ENCODE measurements at regions not wholly inside any gene's neighbourhood (a gene's known extent, or its start where the extent isn't known, plus 50 kb on each side); places are given as distances from the start of the nearest gene placed in this dataset.

DNA sequence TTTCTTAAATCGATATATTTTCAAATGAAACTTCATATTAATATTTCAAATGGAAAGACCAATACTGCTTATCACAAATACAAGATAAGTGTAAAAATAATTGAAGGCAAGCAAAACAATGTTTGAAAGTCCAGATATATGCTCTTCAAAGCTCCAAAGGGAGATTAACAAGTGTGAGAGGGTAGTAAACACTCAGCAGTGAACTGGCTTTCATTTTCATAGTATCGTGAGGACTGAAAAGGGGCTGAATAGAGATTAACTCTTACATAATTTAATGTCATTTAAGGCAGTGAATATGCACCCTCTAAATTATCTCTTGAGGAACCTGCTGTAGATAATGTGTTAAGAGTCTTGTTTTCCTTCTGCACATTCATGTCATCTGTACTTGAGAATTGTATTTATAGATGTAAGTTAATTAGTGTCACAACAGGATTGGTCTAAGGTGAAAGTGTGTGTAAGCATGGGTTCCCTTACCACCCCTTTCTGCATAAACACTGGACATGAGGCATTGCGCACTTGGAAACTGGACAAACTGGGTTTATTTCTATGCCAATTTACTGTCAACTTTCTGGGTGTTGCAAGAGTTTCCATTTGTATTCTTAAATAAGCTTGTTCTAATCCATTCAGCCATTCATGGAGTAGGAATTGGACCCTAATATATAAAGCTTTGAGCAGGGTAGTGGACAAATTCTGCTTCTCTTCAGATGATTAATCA is 76.7 kb upstream of the SESTD1 start:
- no peak for DNase-seq
- Mint-ChIP-seq H3K9me3 (ENCODE audit: unreplicated experiment) (no peaks in the 10 kb centered on the region), H3K27ac (ENCODE audit: unreplicated experiment) (no peak overlapping the region), H3K4me1 (ENCODE audit: low read depth, unreplicated experiment) (no peaks in the 10 kb centered on the region), H3K36me3 (ENCODE audit: unreplicated experiment) (no peaks in the 10 kb centered on the region), H3K27me3 (ENCODE audit: unreplicated experiment) (no peaks in the 10 kb centered on the region), H3K4me3 (ENCODE audit: unreplicated experiment) (no peak overlapping the region)
- TF ChIP-seq, protein P1, sequence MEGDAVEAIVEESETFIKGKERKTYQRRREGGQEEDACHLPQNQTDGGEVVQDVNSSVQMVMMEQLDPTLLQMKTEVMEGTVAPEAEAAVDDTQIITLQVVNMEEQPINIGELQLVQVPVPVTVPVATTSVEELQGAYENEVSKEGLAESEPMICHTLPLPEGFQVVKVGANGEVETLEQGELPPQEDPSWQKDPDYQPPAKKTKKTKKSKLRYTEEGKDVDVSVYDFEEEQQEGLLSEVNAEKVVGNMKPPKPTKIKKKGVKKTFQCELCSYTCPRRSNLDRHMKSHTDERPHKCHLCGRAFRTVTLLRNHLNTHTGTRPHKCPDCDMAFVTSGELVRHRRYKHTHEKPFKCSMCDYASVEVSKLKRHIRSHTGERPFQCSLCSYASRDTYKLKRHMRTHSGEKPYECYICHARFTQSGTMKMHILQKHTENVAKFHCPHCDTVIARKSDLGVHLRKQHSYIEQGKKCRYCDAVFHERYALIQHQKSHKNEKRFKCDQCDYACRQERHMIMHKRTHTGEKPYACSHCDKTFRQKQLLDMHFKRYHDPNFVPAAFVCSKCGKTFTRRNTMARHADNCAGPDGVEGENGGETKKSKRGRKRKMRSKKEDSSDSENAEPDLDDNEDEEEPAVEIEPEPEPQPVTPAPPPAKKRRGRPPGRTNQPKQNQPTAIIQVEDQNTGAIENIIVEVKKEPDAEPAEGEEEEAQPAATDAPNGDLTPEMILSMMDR (IDR thresholded peaks at IDR 0.05; ENCODE audit: partially characterized antibody, unreplicated experiment) = no peak

DNA sequence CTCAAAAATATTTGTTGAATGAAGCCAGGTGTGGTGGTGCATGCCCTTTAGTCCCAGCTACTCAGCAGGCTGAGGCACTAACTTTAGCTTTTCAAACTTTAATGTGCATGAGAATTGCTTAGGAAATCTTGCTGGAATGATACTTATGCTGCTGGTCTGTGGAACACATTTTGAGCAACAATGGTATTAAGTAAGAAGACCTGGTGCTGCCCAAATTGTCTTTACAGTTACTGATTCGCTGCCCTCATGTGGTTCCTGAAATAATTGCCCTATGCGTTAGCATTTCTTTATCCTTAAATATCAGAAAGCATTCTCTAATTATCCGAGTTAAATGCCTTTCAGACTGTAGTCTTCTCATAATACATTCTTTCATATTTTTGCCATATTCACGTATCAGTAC is 76.0 kb upstream of the SESTD1 start:
- TF ChIP-seq, protein P1 (IDR thresholded peaks at IDR 0.05; ENCODE audit: partially characterized antibody, unreplicated experiment) = no peak
- no peaks in the 10 kb centered on the region for H3K4me1 Mint-ChIP-seq (ENCODE audit: low read depth, unreplicated experiment)

DNA sequence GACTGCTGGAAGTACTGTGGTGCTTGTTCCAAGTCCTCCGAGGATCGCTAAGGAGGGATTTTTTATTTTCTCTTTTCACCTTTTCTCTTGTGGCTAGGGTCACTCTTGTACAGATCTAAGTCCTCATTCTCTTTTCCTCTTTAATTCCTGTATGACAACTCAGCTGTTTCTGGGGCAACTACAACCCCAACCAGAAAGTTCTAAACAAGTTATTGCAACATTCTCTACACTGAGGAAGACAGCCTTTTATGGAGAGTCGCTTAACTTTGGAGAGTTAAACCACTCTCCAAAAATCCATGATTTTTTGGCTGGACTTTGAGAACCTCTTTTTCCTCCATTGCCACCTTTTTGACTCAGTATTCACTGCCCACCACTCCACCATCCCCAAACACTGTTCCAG is 74.0 kb upstream of the SESTD1 start:
- H3K4me3 Mint-ChIP-seq (ENCODE audit: unreplicated experiment) = no peak overlapping the region
- H3K27me3 Mint-ChIP-seq (ENCODE audit: unreplicated experiment) = no peaks in the 10 kb centered on the region
- H3K9me3 Mint-ChIP-seq (ENCODE audit: unreplicated experiment) = no peaks in the 10 kb centered on the region
- no peak overlapping the region for H3K27ac Mint-ChIP-seq (ENCODE audit: unreplicated experiment)
- no peak for DNase-seq
- no peaks in the 10 kb centered on the region for H3K4me1 Mint-ChIP-seq (ENCODE audit: low read depth, unreplicated experiment)
- no peaks in the 10 kb centered on the region for H3K36me3 Mint-ChIP-seq (ENCODE audit: unreplicated experiment)
- TF ChIP-seq, protein P1 (IDR thresholded peaks at IDR 0.05; ENCODE audit: partially characterized antibody, unreplicated experiment) = no peak

More for the DNA sequence above, 76.0 kb upstream of the SESTD1 start:
- Mint-ChIP-seq H3K27me3 (ENCODE audit: unreplicated experiment) (no peaks in the 10 kb centered on the region), H3K27ac (ENCODE audit: unreplicated experiment) (no peak overlapping the region), H3K36me3 (ENCODE audit: unreplicated experiment) (no peaks in the 10 kb centered on the region), H3K4me3 (ENCODE audit: unreplicated experiment) (no peak overlapping the region), H3K9me3 (ENCODE audit: unreplicated experiment) (no peaks in the 10 kb centered on the region)
- DNase-seq = no peak

DNA sequence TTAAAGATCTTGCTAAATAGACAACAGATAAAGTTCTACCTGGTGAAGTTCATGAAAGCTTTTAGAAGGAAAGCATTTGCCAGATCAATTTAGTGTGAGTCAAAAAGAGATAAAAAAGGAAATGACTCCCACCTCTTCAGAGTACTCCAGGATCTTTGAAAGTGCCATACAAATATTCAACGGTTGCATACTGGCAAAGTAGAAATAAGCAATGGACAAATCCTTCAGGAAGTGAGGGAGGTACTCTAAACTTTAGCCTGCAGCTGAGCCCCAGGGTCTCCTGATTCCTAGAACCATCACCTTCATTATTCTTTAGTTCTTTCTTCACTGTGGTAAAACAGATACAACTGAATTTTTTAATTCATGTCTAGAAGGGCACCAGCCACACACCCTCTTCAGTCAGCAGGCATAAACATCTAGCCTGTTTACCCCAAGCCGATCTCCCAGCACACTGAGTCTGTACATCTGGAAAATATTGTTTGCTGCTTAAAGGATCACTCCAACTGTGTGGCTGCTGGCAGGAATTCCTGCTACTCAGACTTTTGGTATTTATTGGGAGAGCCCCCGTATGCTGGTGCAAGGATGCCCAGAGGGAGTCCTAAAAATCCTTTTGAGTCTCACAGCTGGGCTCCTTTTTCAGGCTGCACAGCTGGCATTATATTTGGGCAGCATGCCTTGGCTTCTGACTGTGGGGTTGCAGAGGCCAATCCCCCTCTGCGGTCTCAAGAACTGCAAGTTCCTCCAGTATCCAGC is 72.3 kb upstream of the SESTD1 start:
- Mint-ChIP-seq H3K9me3 (ENCODE audit: unreplicated experiment) (no peaks in the 10 kb centered on the region), H3K36me3 (ENCODE audit: unreplicated experiment) (no peaks in the 10 kb centered on the region), H3K4me3 (ENCODE audit: unreplicated experiment) (no peak overlapping the region), H3K27ac (ENCODE audit: unreplicated experiment) (no peak overlapping the region), H3K27me3 (ENCODE audit: unreplicated experiment) (no peaks in the 10 kb centered on the region), H3K4me1 (ENCODE audit: low read depth, unreplicated experiment) (no peaks in the 10 kb centered on the region)
- DNase-seq = no peak
- TF ChIP-seq, protein P1 (IDR thresholded peaks at IDR 0.05; ENCODE audit: partially characterized antibody, unreplicated experiment) = no peak

DNA sequence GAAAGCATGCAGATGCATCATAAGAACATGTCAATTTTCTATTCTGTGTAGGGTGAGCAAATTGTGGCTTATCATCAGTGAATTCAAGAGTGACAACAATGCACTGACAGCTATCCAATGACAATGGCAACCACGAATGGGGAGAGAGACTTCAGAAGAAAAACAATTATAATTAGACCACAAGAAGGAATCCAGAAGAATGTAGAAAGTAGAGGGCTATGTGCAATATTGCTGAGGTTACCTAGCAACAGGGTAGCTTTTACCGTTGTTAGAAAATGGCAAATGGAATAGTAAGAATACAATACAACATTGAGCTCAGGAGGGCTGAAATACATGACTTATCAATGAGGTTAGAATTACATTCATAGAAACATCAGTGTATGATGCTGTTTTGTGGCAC is 71.1 kb upstream of the SESTD1 start:
- Mint-ChIP-seq H3K27me3 (ENCODE audit: unreplicated experiment) (no peaks in the 10 kb centered on the region), H3K27ac (ENCODE audit: unreplicated experiment) (no peak overlapping the region), H3K4me3 (ENCODE audit: unreplicated experiment) (no peak overlapping the region), H3K36me3 (ENCODE audit: unreplicated experiment) (no peaks in the 10 kb centered on the region), H3K9me3 (ENCODE audit: unreplicated experiment) (no peaks in the 10 kb centered on the region), H3K4me1 (ENCODE audit: low read depth, unreplicated experiment) (no peaks in the 10 kb centered on the region)
- TF ChIP-seq, protein P1 (IDR thresholded peaks at IDR 0.05; ENCODE audit: partially characterized antibody, unreplicated experiment) = no peak
- DNase-seq = no peak

Data from glutamatergic neuron (in vitro differentiated cells).